Stimulated activated naive B cell treated with anti-CD40 and anti-IgM and Interleukin-4, amounts not matched to agents 10 μg/mL and 1 μg/mL and 100 μg/mL, for 72 hours (primary cell): ENCODE measurements at regions not wholly inside any gene's neighbourhood (a gene's known extent, or its start where the extent isn't known, plus 50 kb on each side); places are given as distances from the start of the nearest gene placed in this dataset.

ENCODE experiments used
- ATAC-seq, 2 donors: fragments of 150-1000 bp; cut with Tn5 transposase; replicated peaks; 2 replicates each; pipeline ENCODE4 v1.10.0; 2021; ENCODE audit warnings: moderate library complexity in 1 of 2
- DNase-seq: peaks from one replicate; pipeline ENCODE4 v3.0.0; 2021
- H3K27ac Mint-ChIP-seq: one replicate; pipeline ENCODE4 v1.8.0; 2022; ENCODE audit warnings: mild to moderate bottlenecking, mixed read lengths
- H3K27me3 Mint-ChIP-seq, 2 donors: one replicate each; pipeline ENCODE4 v1.8.0; 2022; ENCODE audit warnings: mixed read lengths in 2 of 2
- H3K36me3 Mint-ChIP-seq, 2 donors: one replicate each; pipeline ENCODE4 v1.8.0; 2022; ENCODE audit warnings: mixed read lengths in 2 of 2, mild to moderate bottlenecking in 1 of 2
- H3K4me1 Mint-ChIP-seq, 2 donors: one replicate each; pipeline ENCODE4 v1.8.0; 2022; ENCODE audit warnings: mixed read lengths in 2 of 2, mild to moderate bottlenecking in 1 of 2
- H3K4me3 Mint-ChIP-seq, 2 donors: one replicate each; pipeline ENCODE4 v1.8.0; 2022; ENCODE audit warnings: mild to moderate bottlenecking in 2 of 2, mixed read lengths in 2 of 2, moderate library complexity in 1 of 2
- H3K9me3 Mint-ChIP-seq, 2 donors: one replicate each; pipeline ENCODE4 v1.8.0; 2022; ENCODE audit warnings: mixed read lengths in 2 of 2, mild to moderate bottlenecking in 1 of 2

GRCh38 chr10:58992830-58993460 lies 183.5 kb upstream of the PHYHIPL start:
- H3K27ac Mint-ChIP-seq, result no peak overlapping the region
- H3K4me1 Mint-ChIP-seq, result peaks cover 0 to 1% of the 10 kb centered on the region in 2 donors
- ATAC-seq (no peak), DNase-seq (no peak)
- peaks cover 6 to 10% of the 10 kb centered on the region in 2 donors for H3K9me3 Mint-ChIP-seq
- H3K36me3 Mint-ChIP-seq, result peaks cover 0 to 1% of the 10 kb centered on the region in 2 donors
- no peak overlapping the region for H3K4me3 Mint-ChIP-seq
- H3K27me3 Mint-ChIP-seq, result no peaks in the 10 kb centered on the region

- Mint-ChIP-seq H3K27me3 (no peaks in the 10 kb centered on the region), H3K4me3 (no peak overlapping the region), H3K27ac (no peak overlapping the region), H3K9me3 (peaks cover 6 to 9% of the 10 kb centered on the region in 2 donors), H3K36me3 (peaks cover 0 to 1% of the 10 kb centered on the region in 2 donors), H3K4me1 (peaks cover 0 to 1% of the 10 kb centered on the region in 2 donors)
- no peak for DNase-seq
- no peak for ATAC-seq
These were observed 182.8 kb upstream of the PHYHIPL start for GRCh38 chr10:58993480-58994221.

DNA sequence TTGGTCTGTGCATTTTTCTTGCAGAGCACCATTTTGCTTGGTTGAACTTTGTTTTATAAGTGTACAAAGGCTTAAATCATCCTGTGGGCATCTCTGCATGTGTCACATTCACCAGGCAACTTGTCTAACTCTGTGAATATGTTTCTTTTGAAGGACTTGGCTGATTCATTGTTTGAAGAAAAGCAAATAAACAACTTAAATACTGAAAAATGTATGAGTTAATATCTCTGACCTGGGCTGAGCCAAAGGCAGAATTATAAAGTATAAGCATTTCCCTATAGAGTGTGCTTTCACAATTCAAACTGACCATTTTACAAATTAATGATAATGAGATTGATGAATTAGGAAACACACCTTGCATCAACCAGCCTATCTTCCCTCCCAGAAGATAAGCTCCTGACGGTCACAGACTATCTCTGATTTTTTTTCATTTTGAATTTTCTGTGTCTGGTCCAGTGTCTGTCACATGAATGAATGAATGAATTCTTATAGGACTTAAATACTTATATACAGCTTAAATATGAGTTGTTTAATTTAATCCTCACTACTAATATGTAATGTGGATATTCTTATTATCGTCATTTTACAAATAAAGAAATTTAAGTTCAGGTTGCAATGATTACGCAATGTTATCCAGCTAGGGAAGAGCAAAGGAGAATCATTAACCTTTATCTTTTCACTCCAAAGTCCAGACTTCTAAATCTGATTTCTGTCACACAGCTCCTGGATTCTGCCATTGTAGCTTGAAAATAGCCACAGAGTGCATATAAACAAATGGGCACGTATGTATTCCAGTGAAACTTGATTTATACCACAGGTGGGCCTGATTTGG lies 182.0 kb upstream of the PHYHIPL start:
- H3K9me3 Mint-ChIP-seq, result peaks cover 3 to 6% of the 10 kb centered on the region in 2 donors
- no peak for ATAC-seq
- H3K36me3 Mint-ChIP-seq, result peaks cover 0 to under 1% of the 10 kb centered on the region in 2 donors
- DNase-seq, result no peak
- H3K4me3 Mint-ChIP-seq, result no peak overlapping the region
- H3K27ac Mint-ChIP-seq, result no peak overlapping the region
- H3K4me1 Mint-ChIP-seq, result peaks cover 0 to 1% of the 10 kb centered on the region in 2 donors
- H3K27me3 Mint-ChIP-seq, result no peaks in the 10 kb centered on the region

- H3K27ac Mint-ChIP-seq, result no peak overlapping the region
These were observed 181.3 kb upstream of the PHYHIPL start for GRCh38 chr10:58995058-58995596.

DNA sequence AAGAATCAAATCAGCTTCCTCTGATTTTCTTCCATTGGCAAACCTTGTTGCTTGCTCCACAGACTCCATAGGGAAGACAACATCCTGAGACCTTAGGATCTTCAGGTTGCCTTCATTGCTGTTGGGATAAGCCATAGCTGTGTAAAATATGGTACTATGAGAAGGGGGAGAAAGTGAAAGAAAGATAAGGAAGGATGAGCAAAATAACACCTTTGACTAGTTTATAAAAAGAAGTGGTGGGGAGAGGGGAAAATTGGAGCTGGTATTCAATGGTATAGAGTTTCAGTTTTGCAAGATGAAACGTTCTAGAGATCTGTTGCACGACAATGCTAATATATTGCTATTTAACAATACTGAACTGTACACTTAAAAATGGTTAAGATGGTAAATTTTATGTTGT lies 180.4 kb upstream of the PHYHIPL start:
- Mint-ChIP-seq H3K27ac (no peak overlapping the region), H3K4me3 (no peak overlapping the region), H3K9me3 (peaks cover 0 to 3% of the 10 kb centered on the region in 2 donors), H3K36me3 (no peaks in the 10 kb centered on the region), H3K27me3 (no peaks in the 10 kb centered on the region), H3K4me1 (peaks cover 0 to 1% of the 10 kb centered on the region in 2 donors)
- DNase-seq (no peak), ATAC-seq (no peak)

More at GRCh38 chr10:58995058-58995596, 181.3 kb upstream of the PHYHIPL start:
- ATAC-seq, result no peak
- Mint-ChIP-seq H3K4me3 (no peak overlapping the region), H3K9me3 (peaks cover 0 to 4% of the 10 kb centered on the region in 2 donors), H3K27me3 (no peaks in the 10 kb centered on the region), H3K4me1 (peaks cover 0 to 1% of the 10 kb centered on the region in 2 donors), H3K36me3 (no peaks in the 10 kb centered on the region)
- DNase-seq, result no peak

GRCh38 chr10:58996866-58997265 lies 179.6 kb upstream of the PHYHIPL start:
- no peaks in the 10 kb centered on the region for H3K36me3 Mint-ChIP-seq

DNA sequence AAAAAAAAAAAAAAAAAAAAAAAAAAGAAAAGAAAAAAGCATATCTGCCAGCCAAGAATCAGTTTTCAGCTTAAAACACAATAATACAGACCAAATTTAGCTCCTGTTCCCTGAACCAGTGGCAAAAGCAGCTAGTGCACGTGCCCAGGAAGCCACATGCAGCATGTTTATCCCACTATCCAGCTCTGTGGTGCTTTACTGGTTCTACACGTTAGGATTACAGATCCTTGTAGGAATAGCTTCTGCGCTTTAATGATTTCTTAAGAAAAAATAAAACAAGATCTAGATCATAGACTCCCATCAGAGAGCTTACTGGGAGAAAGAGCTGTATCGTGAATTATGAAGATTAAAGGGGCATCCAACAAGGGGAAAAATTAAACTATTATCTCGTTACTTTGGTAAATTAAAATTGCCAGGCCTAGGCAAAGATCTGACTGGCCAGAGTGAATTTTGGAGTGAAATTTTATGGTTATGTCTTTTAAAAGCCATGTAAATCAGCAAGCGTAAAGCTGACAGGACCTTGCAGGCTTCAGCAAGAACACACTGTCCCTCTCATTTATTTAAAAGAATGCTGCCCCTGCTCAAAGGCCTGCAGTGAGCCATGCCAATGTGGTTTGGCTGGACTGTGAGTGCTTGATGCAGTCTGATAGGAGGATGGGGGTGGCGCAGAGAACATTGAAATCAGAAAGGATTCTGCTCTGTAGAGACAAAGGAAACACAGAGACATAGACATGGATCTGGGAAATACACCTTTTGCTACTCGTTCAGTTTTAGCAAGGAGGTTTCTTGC lies 177.3 kb upstream of the PHYHIPL start:
- no peak overlapping the region for H3K4me3 Mint-ChIP-seq

More at GRCh38 chr10:58996866-58997265, 179.6 kb upstream of the PHYHIPL start:
- peaks cover 0 to 3% of the 10 kb centered on the region in 2 donors for H3K9me3 Mint-ChIP-seq
- no peaks in the 10 kb centered on the region for H3K27me3 Mint-ChIP-seq
- DNase-seq (no peak), ATAC-seq (no peak)
- H3K4me1 Mint-ChIP-seq, result peaks cover 0 to 1% of the 10 kb centered on the region in 2 donors
- H3K27ac Mint-ChIP-seq, result no peak overlapping the region
- H3K4me3 Mint-ChIP-seq, result no peak overlapping the region

GRCh38 chr10:59000162-59000825 lies 176.1 kb upstream of the PHYHIPL start:
- H3K27me3 Mint-ChIP-seq, result no peaks in the 10 kb centered on the region
- H3K27ac Mint-ChIP-seq, result no peak overlapping the region
- peaks cover 0 to 1% of the 10 kb centered on the region in 2 donors for H3K4me1 Mint-ChIP-seq
- peaks cover 0 to 3% of the 10 kb centered on the region in 2 donors for H3K9me3 Mint-ChIP-seq
- H3K36me3 Mint-ChIP-seq, result no peaks in the 10 kb centered on the region
- no peak overlapping the region for H3K4me3 Mint-ChIP-seq
- ATAC-seq (no peak), DNase-seq (no peak)

More for the DNA sequence above, 177.3 kb upstream of the PHYHIPL start:
- Mint-ChIP-seq H3K4me1 (peaks cover 0 to 1% of the 10 kb centered on the region in 2 donors), H3K27ac (no peak overlapping the region), H3K9me3 (peaks cover 0 to 3% of the 10 kb centered on the region in 2 donors), H3K27me3 (no peaks in the 10 kb centered on the region), H3K36me3 (no peaks in the 10 kb centered on the region)
- ATAC-seq (no peak), DNase-seq (no peak)

DNA sequence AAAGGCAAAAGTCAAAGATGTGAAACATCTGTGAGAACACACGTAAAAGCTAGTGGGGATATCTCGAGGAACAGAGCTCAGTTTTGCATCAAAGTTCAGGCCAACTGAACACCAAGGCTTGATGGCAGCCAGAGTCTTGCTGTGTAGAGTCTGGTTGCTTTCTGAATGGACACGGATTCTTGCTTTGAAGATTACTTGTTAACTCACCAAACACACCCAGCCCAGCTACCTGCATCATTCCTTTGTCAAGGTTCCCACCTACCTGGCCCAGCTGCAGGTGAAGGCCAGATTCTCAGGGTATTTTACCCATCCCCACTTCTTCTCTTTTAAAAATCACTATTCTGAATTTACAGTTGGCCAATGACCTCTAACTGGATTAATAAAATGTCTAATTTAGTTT lies 174.4 kb upstream of the PHYHIPL start:
- Mint-ChIP-seq H3K4me3 (no peak overlapping the region), H3K4me1 (no peaks in the 10 kb centered on the region), H3K27ac (no peak overlapping the region), H3K36me3 (no peaks in the 10 kb centered on the region), H3K9me3 (peaks cover 0 to 2% of the 10 kb centered on the region in 2 donors), H3K27me3 (no peaks in the 10 kb centered on the region)
- no peak for DNase-seq
- ATAC-seq, result no peak

DNA sequence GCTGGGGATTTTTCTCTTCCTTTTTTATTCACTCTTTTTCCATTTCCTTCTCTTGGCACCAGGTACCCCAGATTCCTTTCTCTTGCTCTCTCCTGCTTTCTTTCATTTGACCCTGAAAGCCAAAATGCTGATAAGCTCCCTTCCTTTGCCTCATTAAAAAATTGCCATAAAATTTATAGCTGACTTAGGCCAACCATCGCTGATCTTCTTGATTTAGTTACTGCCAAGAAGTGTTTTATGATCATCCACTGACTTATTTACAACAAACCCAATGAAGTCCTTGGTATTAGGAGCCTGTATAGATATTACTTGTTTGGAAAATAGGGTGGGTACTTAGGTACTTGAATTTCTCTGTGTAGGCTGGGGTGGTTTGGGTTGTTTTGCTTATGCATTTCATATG lies 173.2 kb upstream of the PHYHIPL start:
- no peaks in the 10 kb centered on the region for H3K27me3 Mint-ChIP-seq
- H3K4me1 Mint-ChIP-seq, result no peaks in the 10 kb centered on the region
- no peak overlapping the region for H3K27ac Mint-ChIP-seq
- no peak for ATAC-seq
- H3K9me3 Mint-ChIP-seq, result peaks cover 0 to 2% of the 10 kb centered on the region in 2 donors
- H3K36me3 Mint-ChIP-seq, result no peaks in the 10 kb centered on the region
- no peak for DNase-seq
- no peak overlapping the region for H3K4me3 Mint-ChIP-seq

DNA sequence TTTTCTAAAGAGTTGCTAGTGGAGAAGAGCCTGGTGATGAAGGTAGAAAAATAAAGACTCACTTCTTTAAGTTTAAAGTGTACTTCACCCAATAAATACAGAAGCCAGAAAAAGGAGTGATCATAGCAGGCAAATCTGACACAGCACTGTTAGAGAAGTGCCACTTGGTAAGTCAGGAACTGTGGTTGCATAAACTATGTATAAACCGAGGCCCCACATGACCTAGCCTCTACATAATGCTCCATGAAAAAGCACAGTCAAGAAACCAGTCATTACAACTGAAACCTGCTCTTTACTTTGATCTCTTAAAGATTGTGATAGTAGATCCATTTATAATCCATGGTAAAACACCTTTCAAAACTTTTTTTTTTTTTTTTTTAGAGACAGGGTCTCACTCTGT lies 172.1 kb upstream of the PHYHIPL start:
- ATAC-seq (no peak), DNase-seq (no peak)
- peaks cover 0 to 2% of the 10 kb centered on the region in 2 donors for H3K9me3 Mint-ChIP-seq
- no peak overlapping the region for H3K4me3 Mint-ChIP-seq
- H3K4me1 Mint-ChIP-seq, result no peaks in the 10 kb centered on the region
- no peak overlapping the region for H3K27ac Mint-ChIP-seq
- no peaks in the 10 kb centered on the region for H3K36me3 Mint-ChIP-seq
- H3K27me3 Mint-ChIP-seq, result no peaks in the 10 kb centered on the region

DNA sequence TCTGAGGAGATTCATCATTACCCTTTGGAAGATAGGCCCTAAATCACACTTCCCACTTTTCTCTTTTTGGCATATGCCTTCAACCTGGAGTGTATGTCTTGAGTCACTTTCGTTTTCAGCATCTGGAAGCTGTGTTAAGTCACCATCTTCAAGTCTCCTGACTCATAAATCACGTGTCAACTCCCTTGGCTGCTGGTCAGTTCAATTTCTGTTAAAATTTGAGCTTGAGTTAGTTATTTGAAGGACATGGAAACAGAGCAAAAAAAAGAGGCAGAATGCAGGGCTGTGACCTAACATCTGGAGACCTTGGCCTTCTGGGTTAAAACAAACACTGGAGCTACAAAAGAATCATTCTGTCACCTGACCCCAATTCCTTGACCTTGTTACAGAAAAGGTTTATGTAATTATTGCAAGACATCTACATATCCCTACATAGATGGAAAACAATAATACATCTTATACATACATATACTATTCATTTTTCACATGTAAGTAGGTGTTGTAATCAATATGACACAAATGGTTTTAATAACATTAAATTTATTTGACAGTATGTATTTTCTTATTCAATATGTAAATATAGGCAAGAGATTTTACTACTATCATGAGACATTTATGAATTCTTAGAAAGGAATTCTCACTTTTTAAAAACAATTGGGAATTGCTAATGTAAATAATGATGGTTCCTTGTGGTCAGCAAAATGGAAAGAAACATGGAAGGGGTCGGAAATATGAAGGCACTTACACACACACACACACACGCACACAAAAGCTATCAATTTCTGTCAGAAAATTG lies 169.7 kb upstream of the PHYHIPL start:
- Mint-ChIP-seq H3K27ac (no peak overlapping the region), H3K4me1 (no peaks in the 10 kb centered on the region), H3K36me3 (no peaks in the 10 kb centered on the region), H3K27me3 (no peaks in the 10 kb centered on the region), H3K9me3 (no peaks in the 10 kb centered on the region), H3K4me3 (no peak overlapping the region)
- DNase-seq, result no peak
- ATAC-seq, result no peak
